NCI-H1048 (cell line): ENCODE measurements at regions not wholly inside any gene's neighbourhood (a gene's known extent, or its start where the extent isn't known, plus 50 kb on each side); places are given as distances from the start of the nearest gene placed in this dataset.
"Not testable (repeated sequence)": the region's sequence is repeated elsewhere in the genome, so short reads cannot be mapped to it uniquely, and the experiment has no call there.

ENCODE experiments used
- DNase-seq: peaks from one replicate; lab custom pipeline; 2025; lab: John Stamatoyannopoulos, UW

DNA sequence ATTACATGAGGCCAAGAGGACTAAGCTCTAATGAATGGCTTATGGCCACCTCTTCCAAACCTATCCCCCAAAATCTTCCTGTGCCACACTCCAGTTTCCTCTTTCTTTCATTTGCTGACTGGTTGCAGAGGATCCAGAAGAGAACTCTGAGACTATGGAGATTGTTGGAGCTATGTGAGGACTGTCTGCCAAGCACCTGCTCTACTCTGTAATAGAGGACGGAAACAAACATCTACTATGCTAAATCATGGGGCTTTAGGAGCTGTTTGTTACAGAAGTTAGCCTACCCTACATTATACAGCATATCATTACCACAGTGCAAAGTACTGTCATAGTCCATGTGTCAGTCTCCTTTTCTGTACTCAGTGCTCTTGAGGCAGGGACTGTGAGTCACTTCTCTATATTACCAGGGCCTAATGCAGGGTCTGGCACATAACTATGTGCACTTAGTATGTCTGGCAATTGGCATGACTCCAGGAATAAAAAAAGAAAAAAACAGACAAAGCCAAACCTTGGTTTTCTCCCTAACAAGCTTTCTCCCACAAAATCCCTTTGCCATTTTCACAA, 95.1 kb downstream of the RPAP3 start:
- DNase-seq = no peak

DNA sequence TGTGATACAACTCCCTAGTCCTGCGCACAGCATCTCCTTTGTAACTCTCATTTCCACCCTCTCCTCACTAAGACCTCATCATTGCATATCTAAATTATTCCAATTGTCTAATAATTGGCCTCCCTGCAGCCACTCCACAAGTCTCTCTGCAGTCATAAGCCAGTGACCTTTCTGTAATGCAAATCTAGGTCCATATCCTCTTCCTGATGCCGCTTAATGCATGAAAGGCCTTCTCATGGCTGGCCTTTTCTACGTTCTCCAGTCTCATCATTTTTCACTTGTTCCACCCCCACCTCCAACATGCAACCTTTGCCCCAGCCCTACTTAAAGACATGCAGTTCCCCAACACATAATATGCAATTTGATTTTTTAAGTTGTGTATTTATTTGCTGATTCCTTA, 96.0 kb downstream of the RPAP3 start:
- no peak for DNase-seq

DNA sequence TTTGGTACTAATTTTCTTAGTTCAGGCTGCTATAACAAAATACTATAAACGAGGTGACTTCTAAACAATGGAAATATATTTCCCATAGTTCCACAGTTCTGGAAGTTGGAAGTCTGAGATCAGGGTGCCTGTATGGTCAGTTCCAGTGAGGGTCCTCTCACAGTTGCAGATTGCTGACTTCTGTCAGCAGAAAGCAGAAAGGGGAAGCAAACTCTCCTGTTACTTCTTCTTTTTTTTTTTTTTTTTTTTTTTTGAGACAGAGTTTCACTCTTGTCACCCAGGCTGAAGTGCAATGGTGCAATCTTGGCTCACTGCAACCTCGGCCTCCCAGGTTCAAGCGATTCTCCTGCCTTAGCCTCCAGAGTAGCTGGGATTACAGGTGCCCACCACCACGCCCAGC, 97.2 kb downstream of the RPAP3 start:
- not testable (repeated sequence) for DNase-seq

DNA sequence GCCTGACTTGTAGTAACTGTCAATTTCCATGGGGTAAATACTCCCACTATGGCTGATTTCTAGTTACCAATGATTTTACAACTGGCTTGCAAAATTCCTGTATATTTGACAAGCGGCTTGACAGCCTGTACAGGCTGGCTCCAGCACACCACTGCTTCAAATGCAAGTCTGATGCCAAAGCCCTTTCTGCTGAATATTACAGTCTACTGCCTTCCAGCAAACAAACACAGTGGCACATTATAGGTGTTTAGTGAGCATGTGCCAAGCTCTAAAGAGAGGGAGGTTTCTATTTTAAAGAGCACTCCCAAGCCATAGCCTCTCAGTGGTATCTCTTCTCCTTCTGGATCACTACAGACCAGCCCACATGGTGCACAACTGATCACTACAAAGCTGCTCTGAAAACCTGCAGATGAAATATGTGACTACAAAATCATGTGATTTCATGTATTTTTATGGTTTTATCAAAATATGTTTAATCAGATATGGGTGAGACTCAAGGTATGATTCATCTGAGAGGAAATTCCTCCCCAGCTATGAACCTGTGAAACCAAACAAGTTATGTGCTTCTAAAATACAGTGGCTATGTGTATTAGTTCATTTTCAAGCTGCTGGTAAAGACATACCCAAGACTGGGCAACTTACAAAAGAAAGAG, 101.5 kb downstream of the RPAP3 start:
- DNase-seq = no peak

DNA sequence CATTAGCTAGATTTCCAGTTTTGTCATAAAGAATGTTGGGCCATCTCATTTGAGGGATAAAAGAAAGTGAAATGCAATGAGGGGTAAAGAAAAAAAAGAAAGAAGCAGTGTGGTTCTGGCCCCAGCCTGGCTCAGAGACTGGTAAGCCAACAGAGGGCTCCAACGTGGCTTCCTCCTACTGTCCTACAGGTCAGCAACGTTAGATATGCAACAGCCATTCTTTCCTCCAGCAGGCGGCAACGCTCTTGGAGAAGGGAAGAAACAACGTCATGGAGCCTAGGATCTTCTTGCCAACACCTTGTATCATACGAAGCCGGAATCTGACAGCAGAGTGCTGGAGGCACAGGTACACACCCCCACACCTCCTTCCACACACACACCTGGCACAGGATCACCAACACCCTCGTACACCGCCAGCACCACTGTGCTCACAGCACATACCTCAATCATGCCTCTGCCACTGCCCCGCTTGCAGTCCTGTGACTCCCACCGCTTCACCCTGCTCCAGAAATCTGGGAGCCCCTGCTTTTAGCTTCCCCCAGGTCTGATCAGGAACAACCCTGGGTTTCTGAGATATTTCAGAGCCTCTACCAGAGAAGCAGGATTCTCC, 102.8 kb downstream of the RPAP3 start:
- DNase-seq = no peak

DNA sequence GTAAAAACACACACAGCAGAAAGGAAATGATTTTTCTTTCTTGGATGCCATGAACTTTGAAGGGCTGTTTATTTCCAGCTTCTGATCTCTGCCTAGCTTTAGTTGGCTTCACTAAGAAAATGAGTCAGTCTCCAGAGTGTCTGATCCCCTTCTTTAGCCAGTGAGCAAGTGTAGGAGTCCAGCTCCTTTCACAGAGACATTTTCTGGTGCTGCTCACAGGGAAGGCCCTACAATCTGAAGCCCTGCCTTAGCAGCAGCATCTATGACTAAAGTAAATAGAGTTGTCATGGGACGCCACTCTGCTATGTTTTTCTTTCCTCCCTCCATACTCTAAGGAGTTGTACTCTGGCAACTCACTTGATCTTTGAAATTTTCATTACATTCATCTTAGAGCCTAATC, 103.5 kb downstream of the RPAP3 start:
- DNase-seq = no peak

DNA sequence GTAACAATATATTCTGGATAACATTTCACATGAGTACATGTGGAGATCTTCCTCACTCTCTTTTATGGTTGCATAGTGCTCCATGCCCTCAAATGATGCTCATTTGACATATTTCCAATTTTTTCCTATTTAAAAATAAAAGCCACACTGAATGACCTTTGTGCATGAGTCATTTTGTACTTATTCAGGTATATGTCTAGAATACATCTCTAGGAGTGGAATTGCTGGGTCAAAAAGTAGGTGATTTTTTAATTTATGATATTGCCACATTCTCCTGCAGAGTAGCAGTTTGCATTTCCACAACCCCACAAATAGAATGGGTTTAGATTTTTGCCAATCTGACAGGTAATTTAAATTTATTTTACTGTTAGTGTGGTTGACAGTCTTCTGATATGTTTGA, 104.8 kb downstream of the RPAP3 start:
- no peak for DNase-seq

DNA sequence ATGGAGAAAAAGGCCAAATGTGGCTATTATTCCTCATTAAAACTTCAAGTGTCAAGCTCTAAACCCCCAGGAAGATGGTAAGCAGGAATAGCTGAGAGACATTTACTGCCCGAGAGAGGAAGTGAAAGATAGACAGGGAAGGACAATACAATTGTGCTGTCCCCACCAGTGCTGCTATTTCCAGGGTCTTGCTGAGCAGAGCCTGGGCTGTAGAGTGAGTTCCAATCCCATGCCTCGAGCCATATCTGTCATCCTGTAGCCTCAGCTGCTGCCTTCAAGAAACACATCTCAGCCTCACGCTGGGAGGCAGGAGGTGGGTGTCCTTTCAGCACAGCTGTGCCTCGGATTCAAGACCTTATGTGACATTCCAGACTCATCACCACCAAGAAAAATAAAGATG, 114.0 kb downstream of the RPAP3 start:
- no peak for DNase-seq

DNA sequence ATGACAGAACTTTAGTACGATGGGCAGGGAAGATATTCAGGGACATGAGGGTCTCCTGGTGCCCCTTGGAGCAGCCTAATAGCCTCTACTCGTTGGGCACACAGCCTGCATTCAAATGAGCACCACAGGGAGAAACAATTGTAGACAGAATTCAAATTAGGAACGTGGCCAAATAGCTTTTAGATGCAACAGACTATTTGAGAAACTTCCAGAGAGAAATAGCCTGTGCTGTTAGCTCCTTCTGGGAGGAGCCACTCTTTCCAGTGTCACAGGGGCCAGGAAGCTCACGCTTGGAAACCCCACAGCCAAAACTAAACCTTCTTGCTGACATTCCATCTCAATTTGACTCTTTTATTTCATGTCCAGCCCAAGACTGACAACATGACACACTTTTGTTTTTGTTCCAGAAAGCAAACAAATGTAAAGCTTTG, 114.5 kb downstream of the RPAP3 start:
- no peak for DNase-seq

DNA sequence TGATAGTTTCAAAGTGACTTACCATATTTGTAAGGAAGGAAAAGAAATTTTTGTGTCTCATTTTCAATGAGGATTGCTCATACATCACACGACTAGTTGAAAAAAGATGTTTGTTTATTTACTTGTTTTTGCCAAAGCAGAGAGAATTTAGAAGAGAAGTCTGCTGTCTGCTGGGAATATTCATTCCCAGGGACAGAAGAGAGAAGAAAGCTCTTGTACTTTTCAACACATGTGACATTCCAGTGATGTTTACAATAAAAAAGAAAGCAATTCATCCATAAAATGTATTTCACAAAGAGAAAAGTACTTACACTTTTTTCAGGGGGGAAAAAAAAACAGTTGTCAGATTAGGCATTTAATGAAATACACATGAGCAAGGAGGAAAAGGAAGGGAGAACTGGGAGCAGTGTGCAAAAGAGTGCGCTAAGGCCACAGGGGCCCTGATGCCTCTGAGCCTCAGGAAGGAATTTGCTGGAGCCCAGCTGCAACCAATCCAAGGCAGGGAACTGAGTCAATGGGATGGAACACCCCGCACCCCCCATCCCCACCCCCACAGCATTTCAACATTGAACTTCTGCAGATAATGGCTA, 115.0 kb downstream of the RPAP3 start:
- no peak for DNase-seq

DNA sequence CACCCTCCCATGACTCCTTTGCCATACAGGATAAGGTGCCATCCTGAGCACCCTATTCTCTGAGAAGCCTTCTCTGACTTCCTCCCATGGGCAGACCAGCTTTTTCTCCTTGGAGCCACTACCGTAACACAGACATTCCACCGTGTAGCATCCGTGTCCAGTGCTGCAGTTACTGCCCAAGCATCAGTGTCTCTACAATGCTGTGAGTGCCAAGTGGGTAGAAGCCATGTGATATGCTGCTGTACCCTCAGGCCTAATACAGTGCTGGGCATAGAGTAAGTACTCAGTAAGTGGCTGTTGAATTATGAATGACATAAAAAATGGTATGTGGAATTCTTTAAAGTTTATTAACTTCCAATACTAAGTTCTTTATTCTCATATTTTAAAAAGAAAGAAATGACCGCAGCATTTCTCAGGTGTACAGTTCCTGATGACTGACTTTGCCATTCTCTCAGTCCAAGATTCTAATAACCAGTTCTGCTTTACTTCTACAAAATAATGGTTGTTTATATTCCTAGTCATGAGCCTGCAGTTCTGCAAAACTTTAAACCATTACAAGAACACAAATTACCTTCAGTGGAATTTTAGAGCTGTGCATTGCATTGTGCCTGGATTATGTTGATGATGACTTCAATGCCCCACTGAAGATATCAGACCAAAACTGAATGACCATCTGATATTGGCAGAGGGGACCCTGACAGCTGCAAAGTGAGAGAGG, 118.7 kb downstream of the RPAP3 start:
- DNase-seq = no peak

DNA sequence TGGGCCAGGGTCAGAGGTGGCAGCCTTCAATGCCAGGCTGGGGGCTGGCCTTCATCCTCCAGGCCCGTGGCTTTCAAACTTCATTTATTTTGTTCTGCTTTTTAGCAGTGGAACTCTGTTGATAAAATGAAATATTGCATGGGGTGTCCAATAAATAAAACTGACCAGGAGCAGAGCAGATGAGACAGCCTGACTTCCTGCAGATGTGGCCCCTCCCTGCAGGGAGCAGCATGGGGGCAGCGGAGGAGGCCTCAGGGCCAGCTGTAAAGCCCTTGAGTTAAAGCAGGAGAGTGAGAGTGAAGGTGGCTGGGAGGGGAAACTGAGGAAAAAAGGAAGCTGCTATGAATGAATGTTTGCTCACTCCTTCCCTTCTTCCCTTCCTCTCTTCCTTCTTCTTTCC, 120.3 kb downstream of the RPAP3 start:
- no peak for DNase-seq

DNA sequence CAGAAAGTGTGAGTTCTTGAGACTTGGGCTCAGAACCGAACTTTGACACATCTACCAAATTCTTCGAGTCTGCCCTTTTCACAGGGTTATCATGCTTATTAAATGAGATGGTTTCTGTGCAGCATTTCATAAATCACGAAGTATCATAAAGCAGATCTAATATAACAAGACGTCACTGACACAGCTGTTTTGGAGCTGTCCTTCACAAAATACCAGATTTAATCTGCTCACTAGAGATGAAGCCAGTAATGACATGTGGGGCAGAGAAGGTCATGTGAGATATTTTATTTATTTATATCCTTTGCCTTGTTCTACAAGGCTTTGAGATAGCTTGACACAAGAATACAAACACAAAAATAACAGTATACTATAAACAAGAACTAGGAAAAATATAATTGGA, 127.0 kb downstream of the RPAP3 start:
- no peak for DNase-seq

DNA sequence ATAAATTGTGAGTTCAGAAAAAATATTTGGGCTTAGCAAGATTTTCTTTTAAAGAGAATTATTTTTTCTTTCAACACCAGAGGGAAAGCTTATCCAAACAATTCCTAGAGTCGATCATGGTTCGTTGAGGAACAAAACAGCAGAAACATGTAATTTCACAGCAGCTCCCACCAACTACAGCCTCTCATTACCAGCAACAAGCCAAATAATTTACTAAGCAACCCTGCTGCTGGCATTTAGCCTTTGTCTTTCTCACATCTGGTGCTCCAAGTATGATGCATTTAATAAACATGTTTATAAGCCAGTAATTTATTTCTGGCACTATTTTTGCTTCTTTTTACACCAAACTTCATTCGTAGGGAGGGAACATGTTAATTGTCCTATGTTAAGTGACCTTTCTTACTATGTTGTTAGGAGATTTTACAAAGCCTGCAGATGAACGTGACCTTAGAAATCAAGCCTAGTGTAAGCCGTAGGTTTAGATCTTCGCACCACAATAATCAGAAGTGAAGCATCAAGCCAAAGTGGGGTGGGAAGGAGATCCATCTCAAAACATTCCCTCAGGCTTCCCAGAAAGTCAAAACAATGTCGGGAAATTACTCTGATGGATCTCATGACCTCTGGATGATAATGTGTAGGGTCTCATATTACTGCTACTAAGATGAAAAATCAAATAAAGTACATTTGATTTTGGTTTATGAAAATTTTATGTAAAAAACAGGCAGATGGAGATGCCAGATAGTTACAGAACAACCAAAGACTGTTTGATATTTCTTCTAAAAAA, 128.4 kb downstream of the RPAP3 start:
- no peak for DNase-seq

DNA sequence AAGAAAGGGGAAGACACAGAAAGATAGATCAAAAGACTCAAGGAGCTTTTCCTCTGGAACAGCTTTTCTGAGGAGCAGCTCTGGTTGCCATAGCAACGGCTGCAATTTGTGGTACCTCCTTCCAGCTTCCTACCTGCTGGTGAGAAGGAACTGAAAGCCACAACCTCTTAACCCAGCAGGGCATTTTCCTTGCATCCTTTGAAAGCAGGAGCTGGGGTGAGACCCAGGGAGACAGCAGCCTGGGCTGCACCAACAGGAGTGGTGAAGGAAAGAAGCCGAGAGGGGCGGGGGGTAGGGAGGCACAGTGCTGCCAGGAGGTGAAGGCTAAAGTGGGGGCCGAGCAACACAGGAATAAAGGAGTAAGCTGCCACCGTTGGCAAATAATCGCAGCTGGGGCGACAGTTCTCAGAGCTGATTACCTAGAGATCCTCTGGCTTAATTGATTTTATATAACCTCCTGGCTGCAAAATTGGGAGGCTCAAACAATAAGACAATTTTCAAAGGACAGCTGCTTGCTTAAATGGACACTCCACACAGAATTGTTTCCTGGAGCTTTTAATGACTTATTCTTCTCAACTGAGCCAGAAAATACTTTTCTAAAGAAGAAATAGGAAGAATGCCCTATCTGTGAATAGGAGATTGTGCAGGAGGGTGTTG, 129.4 kb downstream of the RPAP3 start:
- no peak for DNase-seq

DNA sequence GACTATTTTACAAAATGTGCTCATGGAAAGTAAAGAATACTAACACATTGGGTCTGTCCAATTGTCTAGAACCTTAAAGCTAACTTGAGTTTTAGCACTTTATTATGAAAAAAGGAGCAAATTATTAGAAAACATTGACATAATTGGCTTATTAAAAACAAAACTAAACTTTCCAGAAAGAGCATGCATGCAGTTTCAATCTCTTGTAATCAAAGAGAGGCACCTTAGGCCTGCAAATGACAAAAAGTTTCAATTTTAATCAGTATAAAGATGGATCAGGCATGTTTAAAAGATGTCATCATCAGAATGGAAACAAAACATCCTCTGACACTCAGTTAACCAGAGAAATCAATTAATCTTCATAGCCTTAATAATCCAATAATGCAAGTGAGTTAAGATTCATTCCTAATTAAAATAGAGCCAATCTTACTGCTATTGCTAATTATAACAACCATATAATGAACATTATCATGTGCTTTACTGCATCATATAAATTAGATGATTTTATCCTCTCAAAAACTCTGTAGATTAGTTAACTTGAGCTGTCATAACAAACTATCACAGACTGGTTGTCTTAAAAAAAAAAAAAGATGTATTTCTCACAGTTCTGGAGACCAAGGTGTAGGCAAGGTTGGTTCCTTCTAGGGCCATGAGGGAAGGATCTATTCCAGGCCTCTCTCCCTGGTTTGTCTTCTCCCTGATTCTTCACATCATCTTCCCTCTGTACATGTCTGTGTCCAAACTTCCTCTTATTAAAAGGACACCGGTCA, 131.4 kb downstream of the RPAP3 start:
- DNase-seq = no peak

DNA sequence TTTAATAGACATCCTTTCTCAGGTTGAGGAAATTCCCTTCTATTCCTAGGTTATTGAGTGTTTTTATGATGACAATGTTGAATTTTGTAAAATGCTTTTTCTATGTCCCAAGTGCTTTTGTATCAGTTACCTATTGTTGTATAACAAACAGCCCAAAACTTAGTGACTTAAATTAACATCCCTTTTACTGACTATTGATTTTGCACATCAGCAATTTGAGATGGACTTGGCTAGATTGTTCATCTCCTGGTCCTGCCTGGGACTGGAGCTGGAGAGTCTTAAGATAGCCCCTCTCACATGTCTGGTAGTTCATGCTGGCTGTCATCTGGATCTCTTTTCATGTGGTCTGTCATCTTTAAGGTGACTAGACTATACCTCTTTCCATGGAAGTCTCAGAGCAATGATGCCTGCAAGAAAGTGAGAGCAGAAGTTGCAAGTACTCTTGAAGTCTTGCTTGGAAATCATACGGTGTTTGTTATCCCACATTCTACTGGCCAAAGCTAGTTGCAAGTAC, 132.6 kb downstream of the RPAP3 start:
- DNase-seq = no peak

DNA sequence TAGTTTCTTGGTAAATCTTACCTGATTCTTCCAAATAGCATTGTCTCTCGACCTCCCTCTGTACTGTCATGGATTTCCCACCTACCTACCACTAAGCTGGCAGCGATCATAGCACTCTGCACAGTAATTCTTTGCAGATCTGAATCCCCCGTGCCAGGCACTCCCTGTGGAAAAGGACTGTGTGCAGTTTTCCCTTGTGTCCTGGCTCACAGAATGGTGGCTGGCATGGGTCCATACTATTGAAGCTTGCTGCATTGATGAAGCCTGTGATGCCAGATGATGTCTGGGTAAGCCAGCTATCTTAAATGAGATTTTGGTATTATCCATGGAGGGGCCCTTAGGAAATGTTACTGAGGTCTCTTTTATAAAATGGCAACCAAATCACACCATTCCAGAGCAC, 135.7 kb downstream of the RPAP3 start:
- DNase-seq = no peak

DNA sequence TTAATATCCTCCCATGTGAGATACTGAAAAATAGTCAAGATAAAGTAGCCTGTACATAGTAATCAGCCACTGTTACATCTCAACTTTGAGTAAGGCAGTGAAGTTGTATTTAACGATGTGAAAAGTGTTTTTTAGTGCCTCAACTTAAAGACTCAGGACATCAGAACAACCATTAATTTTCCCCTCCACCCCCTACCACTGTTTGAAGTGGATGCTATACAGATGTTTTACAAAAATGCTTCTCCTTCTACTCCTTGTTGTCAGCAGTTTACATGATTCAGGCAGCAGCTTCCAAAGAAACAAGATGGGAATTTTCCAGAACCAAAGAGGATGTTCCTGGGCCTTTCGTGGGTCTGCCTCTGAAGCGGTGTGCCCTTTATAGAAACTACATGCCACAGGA, 143.6 kb downstream of the RPAP3 start:
- no peak for DNase-seq

DNA sequence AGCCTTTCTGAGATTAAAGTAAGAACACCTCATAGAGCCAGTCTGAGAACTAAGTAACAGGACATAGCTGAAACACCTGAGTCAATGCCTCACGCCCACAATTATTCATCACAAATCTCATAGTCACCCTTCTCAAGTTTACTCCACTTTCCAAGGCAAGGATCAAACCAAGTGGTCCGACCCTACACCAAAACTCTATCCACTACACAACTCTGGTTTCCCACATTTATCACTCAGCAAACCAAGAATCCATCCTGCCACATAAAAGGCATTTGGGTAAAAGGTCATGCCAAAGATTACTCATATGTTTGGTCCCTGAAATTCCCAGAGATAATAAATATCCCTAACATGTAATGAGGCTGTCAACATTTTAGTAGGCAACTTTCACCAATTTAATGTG, 144.1 kb downstream of the RPAP3 start:
- DNase-seq = no peak

DNA sequence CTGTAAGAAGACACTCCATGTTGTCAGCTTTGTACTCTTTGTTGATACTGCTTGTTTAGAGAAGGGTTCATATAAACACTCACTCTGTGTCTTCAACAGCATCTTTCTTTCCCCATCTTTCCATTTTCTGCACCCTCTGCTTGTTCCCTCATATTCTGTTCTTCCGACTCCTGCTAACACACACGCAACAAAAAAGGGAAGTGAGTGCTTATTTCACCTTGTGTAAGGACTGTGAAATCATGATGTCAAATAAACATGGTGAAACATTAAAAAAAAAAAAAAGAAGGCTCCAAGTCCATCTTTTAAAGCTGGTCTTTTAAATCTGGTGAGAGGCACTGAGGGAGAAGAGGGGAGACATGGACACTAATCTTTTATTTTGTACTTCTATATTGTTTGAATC, 145.4 kb downstream of the RPAP3 start:
- DNase-seq = no peak
